ENCODE measurements at regions not wholly inside any gene's neighbourhood (a gene's known extent, or its start where the extent isn't known, plus 50 kb on each side); places are given as distances from the start of the nearest gene placed in this dataset.

DNA sequence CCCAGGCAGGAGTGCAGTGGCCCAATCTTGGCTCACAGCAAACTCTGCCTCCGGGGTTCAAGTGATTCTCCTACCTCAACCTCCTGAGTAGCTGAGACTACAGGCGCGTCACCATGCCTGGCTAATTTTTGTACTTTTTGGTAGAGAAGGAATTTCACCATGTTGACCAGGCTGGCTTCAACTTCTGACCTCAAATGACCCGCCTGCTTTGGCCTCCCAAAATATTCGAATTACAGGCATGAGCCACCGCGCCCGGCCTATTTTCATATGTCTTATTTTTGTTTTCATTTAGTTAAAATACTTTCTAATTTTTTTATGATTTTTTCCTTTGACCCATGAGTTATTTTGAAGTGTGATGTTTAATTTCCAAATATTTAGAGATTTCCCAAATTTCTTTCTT is 143.6 kb upstream of the VRK1 start:
- peaks cover 10% of the 10 kb centered on the region for H3K27me3 Mint-ChIP-seq (ENCODE audit: low read depth)
- H3K27me3 ChIP-seq (ENCODE audit: insufficient read depth, low read length), result no peaks in the 10 kb centered on the region
- H3K27ac Mint-ChIP-seq, result no peak overlapping the region
- H3K18ac ChIP-seq (ENCODE audit: insufficient read length, low read depth, low read length), result no peak overlapping the region
- H3K9me3 ChIP-seq (ENCODE audit: control insufficient read depth, low read depth, low read length), result no peaks in the 10 kb centered on the region
- no peak overlapping the region for H3K14ac ChIP-seq (ENCODE audit: insufficient read depth, low read length)
- H3K23me2 ChIP-seq (ENCODE audit: insufficient read length, low read depth, low read length, poor library complexity, severe bottlenecking), result no peaks in the 10 kb centered on the region
- no peak overlapping the region for H2BK15ac ChIP-seq (ENCODE audit: low read depth, low read length)
- no peak overlapping the region for H4K91ac ChIP-seq (ENCODE audit: insufficient read length, low read depth, low read length)
- no peak overlapping the region for H2BK20ac ChIP-seq (ENCODE audit: low read depth, low read length, poor library complexity, severe bottlenecking)
- H4K8ac ChIP-seq (replicated peaks; ENCODE audit: insufficient read length, low read depth, low read length), result no peak overlapping the region
- H3K4me1 Mint-ChIP-seq, result no peaks in the 10 kb centered on the region
- no peaks in the 10 kb centered on the region for H3K4me1 ChIP-seq (ENCODE audit: insufficient read depth, low read length)
- no peaks in the 10 kb centered on the region for H4K20me1 ChIP-seq (ENCODE audit: control insufficient read depth, insufficient read depth, insufficient read length)
- H3K79me1 ChIP-seq (ENCODE audit: insufficient read depth, low read depth, low read length, poor library complexity, severe bottlenecking), result no peaks in the 10 kb centered on the region
- H3K36me3 Mint-ChIP-seq (ENCODE audit: insufficient read depth in 1 of 3, low read depth in 3 of 3), result no peaks in the 10 kb centered on the region
- no peak overlapping the region for H2BK5ac ChIP-seq (ENCODE audit: insufficient read length, low read length)
- no peaks in the 10 kb centered on the region for H3K79me2 ChIP-seq (ENCODE audit: insufficient read depth, low read length)
- WGBS (ENCODE audit: extremely low coverage, insufficient read length, low lambda C conversion rate), result no CpG with 5 or more reads among the region's 8 CpGs
- TF ChIP-seq, protein P1, sequence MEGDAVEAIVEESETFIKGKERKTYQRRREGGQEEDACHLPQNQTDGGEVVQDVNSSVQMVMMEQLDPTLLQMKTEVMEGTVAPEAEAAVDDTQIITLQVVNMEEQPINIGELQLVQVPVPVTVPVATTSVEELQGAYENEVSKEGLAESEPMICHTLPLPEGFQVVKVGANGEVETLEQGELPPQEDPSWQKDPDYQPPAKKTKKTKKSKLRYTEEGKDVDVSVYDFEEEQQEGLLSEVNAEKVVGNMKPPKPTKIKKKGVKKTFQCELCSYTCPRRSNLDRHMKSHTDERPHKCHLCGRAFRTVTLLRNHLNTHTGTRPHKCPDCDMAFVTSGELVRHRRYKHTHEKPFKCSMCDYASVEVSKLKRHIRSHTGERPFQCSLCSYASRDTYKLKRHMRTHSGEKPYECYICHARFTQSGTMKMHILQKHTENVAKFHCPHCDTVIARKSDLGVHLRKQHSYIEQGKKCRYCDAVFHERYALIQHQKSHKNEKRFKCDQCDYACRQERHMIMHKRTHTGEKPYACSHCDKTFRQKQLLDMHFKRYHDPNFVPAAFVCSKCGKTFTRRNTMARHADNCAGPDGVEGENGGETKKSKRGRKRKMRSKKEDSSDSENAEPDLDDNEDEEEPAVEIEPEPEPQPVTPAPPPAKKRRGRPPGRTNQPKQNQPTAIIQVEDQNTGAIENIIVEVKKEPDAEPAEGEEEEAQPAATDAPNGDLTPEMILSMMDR (conservative IDR thresholded peaks at IDR 0.05), result no peak
- no peak overlapping the region for H3K4ac ChIP-seq (ENCODE audit: low read depth, low read length)
- H3T11ph ChIP-seq (ENCODE audit: low read length), result no peak overlapping the region
- no peak overlapping the region for H4K5ac ChIP-seq (ENCODE audit: insufficient read length, low read depth, low read length)
- H3K9me3 Mint-ChIP-seq, result no peaks in the 10 kb centered on the region
- no peak overlapping the region for H2AFZ ChIP-seq (ENCODE audit: low read length)
- H3K4me2 ChIP-seq (ENCODE audit: insufficient read depth, insufficient read length, low read length), result no peak overlapping the region
- H2BK12ac ChIP-seq (ENCODE audit: insufficient read length, low read depth, low read length), result no peak overlapping the region
- no peak for DNase-seq
- no peak overlapping the region for H3K9ac ChIP-seq (ENCODE audit: extremely low read depth, insufficient read length, low read length)
- H3K27ac ChIP-seq (ENCODE audit: insufficient read length, low read depth, low read length), result no peak overlapping the region
- no peak overlapping the region for H3K23ac ChIP-seq (ENCODE audit: insufficient read length, low read depth, low read length)
- H3K56ac ChIP-seq (ENCODE audit: insufficient read length, low read depth, low read length), result no peak overlapping the region
- H3K4me3 Mint-ChIP-seq, result no peak overlapping the region
- no peak overlapping the region for H2AK5ac ChIP-seq (ENCODE audit: insufficient read length, low read length)
- no peak overlapping the region for H2BK120ac ChIP-seq (ENCODE audit: low read depth, low read length, poor library complexity, severe bottlenecking)

All from H9 (cell line).